ENCODE measurements at regions not wholly inside any gene's neighbourhood (a gene's known extent, or its start where the extent isn't known, plus 50 kb on each side); places are given as distances from the start of the nearest gene placed in this dataset.

DNA sequence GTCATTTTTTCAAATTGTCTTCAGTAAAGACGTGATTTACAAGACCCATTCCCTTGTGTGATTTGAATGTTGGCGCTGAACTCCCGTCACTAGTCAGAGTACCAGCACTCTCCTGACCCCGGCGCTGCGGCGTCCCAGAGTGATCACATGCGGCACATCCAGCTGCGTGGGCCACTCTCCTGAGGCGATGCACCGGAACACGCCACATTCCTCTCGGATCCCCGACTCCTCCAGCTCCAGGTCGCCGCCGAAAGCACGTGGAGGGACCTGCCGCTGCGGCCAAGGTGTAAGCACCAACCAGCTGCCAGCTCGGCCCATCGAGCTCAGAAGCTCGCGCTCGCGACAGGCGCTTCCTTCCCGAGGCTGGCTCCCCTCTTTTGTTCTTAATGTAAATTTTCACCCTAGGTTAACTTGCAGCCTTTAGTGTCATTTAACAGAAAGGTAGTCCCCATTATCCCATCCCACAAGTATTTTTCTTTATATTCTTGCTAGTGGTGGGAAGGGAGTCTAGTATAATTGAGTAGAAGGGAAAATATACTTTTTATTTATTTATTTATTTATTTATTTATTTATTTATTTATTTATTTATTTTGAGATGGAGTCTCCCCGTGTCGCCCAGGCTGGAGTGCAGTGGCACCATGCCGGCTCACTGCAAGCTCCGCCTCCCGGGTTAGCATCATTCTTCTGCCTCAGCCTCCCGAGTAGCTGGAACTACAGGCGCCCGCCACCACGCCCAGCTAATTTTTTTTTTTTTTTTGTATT is 61.7 kb upstream of the VGLL3 start:
- Histone ChIP-seq H3K9ac (ENCODE audit: low read length in 5 of 5) (no peak overlapping the region), H3K4me3 (ENCODE audit: low read depth in 1 of 5, low read length in 5 of 5) (no peak overlapping the region), H3K27me3 (ENCODE audit: control insufficient read depth in 5 of 5, insufficient read depth in 4 of 5, low read length in 5 of 5) (no peaks in the 10 kb centered on the region)

GRCh38 chr3:87047852-87048251 is 56.9 kb upstream of the VGLL3 start:
- Histone ChIP-seq H3K36me3 (ENCODE audit: control insufficient read depth in 5 of 5, insufficient read depth in 5 of 5, low read length in 5 of 5) (no peaks in the 10 kb centered on the region), H3K4me1 (ENCODE audit: control insufficient read depth in 5 of 5, insufficient read depth in 5 of 5, low read length in 5 of 5) (no peaks in the 10 kb centered on the region), H3K4me3 (ENCODE audit: low read depth in 1 of 5, low read length in 5 of 5) (no peak overlapping the region), H3K9ac (ENCODE audit: low read length in 5 of 5) (no peak overlapping the region), H3K9me3 (ENCODE audit: control insufficient read depth in 5 of 5, low read length in 5 of 5) (no peaks in the 10 kb centered on the region), H3K27me3 (ENCODE audit: control insufficient read depth in 5 of 5, insufficient read depth in 4 of 5, low read length in 5 of 5) (no peaks in the 10 kb centered on the region), H3K27ac (ENCODE audit: low read depth, low read length) (no peak overlapping the region)

More for the DNA sequence above, 61.7 kb upstream of the VGLL3 start:
- H3K27ac ChIP-seq (ENCODE audit: low read depth, low read length) = no peak overlapping the region
- no peaks in the 10 kb centered on the region for H3K36me3 ChIP-seq (ENCODE audit: control insufficient read depth in 5 of 5, insufficient read depth in 5 of 5, low read length in 5 of 5)
- no peaks in the 10 kb centered on the region for H3K4me1 ChIP-seq (ENCODE audit: control insufficient read depth in 5 of 5, insufficient read depth in 5 of 5, low read length in 5 of 5)
- H3K9me3 ChIP-seq (ENCODE audit: control insufficient read depth in 5 of 5, low read length in 5 of 5) = peaks cover 0 to 2% (median 0%) of the 10 kb centered on the region in 5 donors

DNA sequence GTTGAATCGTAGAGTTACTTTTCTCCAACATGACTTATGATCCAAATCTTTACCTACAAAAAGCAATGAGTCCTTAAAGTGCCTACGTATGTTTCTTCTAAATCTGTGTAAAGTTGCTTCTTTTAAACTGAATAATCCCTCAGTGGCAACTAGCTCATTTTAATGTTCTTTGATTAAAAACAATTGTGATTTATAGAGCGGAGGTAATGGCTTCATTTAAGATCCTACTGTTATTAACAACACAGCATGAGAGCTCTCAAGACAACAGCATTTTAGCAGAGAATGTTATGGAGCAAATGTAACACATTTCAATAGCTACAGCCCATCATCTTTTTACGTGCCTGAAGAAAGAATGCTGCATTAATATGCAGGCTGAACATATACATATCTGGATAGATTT is 55.3 kb upstream of the VGLL3 start:
- no peak overlapping the region for H3K27ac ChIP-seq (ENCODE audit: low read depth, low read length)

GRCh38 chr3:87045473-87045872 is 54.5 kb upstream of the VGLL3 start:
- Histone ChIP-seq H3K4me1 (ENCODE audit: control insufficient read depth in 5 of 5, insufficient read depth in 5 of 5, low read length in 5 of 5) (no peaks in the 10 kb centered on the region), H3K9me3 (ENCODE audit: control insufficient read depth in 5 of 5, low read length in 5 of 5) (no peaks in the 10 kb centered on the region), H3K9ac (ENCODE audit: low read length in 5 of 5) (no peak overlapping the region), H3K27ac (ENCODE audit: low read depth, low read length) (no peak overlapping the region), H3K36me3 (ENCODE audit: control insufficient read depth in 5 of 5, insufficient read depth in 5 of 5, low read length in 5 of 5) (no peaks in the 10 kb centered on the region), H3K4me3 (ENCODE audit: low read depth in 1 of 5, low read length in 5 of 5) (no peak overlapping the region), H3K27me3 (ENCODE audit: control insufficient read depth in 5 of 5, insufficient read depth in 4 of 5, low read length in 5 of 5) (no peaks in the 10 kb centered on the region)

More for the DNA sequence above, 55.3 kb upstream of the VGLL3 start:
- no peak overlapping the region for H3K9ac ChIP-seq (ENCODE audit: low read length in 5 of 5)
- H3K4me1 ChIP-seq (ENCODE audit: control insufficient read depth in 5 of 5, insufficient read depth in 5 of 5, low read length in 5 of 5) = no peaks in the 10 kb centered on the region
- H3K27me3 ChIP-seq (ENCODE audit: control insufficient read depth in 5 of 5, insufficient read depth in 4 of 5, low read length in 5 of 5) = no peaks in the 10 kb centered on the region
- H3K36me3 ChIP-seq (ENCODE audit: control insufficient read depth in 5 of 5, insufficient read depth in 5 of 5, low read length in 5 of 5) = no peaks in the 10 kb centered on the region
- H3K9me3 ChIP-seq (ENCODE audit: control insufficient read depth in 5 of 5, low read length in 5 of 5) = no peaks in the 10 kb centered on the region
- H3K4me3 ChIP-seq (ENCODE audit: low read depth in 1 of 5, low read length in 5 of 5) = no peak overlapping the region

DNA sequence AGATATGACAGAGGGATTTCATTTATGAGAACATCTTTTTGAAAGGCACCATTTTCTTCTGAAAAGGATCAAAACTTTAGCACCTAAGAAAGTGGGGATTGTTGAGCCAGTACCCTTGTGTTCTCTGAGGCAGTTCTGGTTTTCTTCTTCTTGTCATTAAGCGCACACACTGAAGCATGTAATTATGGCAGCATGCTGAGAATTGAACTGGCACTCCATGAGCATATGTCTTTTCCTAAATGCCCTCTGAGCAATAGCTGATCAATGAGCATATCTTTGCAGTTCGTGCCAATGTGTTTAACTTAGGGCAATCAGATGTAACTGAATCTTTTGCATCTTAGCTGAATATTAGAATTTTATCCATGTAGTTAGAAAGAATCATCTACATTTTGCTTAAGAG is 53.9 kb upstream of the VGLL3 start:
- H3K9me3 ChIP-seq (ENCODE audit: control insufficient read depth in 5 of 5, low read length in 5 of 5) = no peaks in the 10 kb centered on the region
- no peaks in the 10 kb centered on the region for H3K36me3 ChIP-seq (ENCODE audit: control insufficient read depth in 5 of 5, insufficient read depth in 5 of 5, low read length in 5 of 5)
- no peak overlapping the region for H3K27ac ChIP-seq (ENCODE audit: low read depth, low read length)
- no peaks in the 10 kb centered on the region for H3K27me3 ChIP-seq (ENCODE audit: control insufficient read depth in 5 of 5, insufficient read depth in 4 of 5, low read length in 5 of 5)
- no peak overlapping the region for H3K4me3 ChIP-seq (ENCODE audit: low read depth in 1 of 5, low read length in 5 of 5)
- no peak overlapping the region for H3K9ac ChIP-seq (ENCODE audit: low read length in 5 of 5)
- H3K4me1 ChIP-seq (ENCODE audit: control insufficient read depth in 5 of 5, insufficient read depth in 5 of 5, low read length in 5 of 5) = no peaks in the 10 kb centered on the region

DNA sequence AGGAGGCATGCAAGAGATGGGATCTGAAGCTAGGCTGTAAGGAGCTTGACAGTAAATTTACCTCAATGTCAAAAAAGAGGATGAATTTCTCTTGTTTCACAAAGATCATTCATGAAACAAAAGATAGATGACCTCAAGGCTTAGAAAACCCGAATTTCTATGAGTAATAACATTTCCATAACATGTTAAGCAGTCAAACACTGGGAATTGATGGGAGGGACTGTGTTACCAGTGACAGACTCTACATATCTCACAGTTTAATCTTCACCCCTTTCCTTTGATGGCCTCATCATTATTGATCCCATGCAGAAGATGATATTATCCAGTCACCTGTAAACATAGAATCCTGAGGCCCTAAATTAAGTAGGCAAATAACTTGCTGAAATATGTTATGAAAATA is 53.5 kb upstream of the VGLL3 start:
- Histone ChIP-seq H3K4me3 (ENCODE audit: low read depth in 1 of 5, low read length in 5 of 5) (no peak overlapping the region), H3K9me3 (ENCODE audit: control insufficient read depth in 5 of 5, low read length in 5 of 5) (no peaks in the 10 kb centered on the region), H3K4me1 (ENCODE audit: control insufficient read depth in 5 of 5, insufficient read depth in 5 of 5, low read length in 5 of 5) (no peaks in the 10 kb centered on the region), H3K36me3 (ENCODE audit: control insufficient read depth in 5 of 5, insufficient read depth in 5 of 5, low read length in 5 of 5) (no peaks in the 10 kb centered on the region), H3K9ac (ENCODE audit: low read length in 5 of 5) (no peak overlapping the region), H3K27ac (ENCODE audit: low read depth, low read length) (no peak overlapping the region), H3K27me3 (ENCODE audit: control insufficient read depth in 5 of 5, insufficient read depth in 4 of 5, low read length in 5 of 5) (no peaks in the 10 kb centered on the region)

DNA sequence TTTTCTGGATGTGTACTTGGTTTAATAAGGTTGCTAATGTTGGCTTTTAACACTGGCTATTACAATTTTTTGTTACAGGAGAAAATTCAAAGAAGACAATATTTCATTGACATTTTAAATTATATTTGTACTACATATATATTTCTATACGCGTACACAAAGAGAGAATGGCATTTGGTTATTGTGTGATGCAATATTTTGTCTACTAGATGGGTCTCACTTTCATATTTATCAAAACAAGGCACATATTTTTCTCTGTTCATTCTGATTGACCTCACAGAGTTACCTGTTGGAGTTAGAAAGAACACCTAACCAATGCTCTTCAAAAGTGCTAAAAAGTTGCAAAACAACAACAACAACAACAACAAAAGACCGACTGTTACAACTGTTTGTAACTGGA is 50.2 kb upstream of the VGLL3 start:
- Histone ChIP-seq H3K27ac (ENCODE audit: low read depth, low read length) (no peak overlapping the region), H3K36me3 (ENCODE audit: control insufficient read depth in 5 of 5, insufficient read depth in 5 of 5, low read length in 5 of 5) (no peaks in the 10 kb centered on the region), H3K9me3 (ENCODE audit: control insufficient read depth in 5 of 5, low read length in 5 of 5) (no peaks in the 10 kb centered on the region), H3K4me3 (ENCODE audit: low read depth in 1 of 5, low read length in 5 of 5) (no peak overlapping the region), H3K9ac (ENCODE audit: low read length in 5 of 5) (no peak overlapping the region), H3K4me1 (ENCODE audit: control insufficient read depth in 5 of 5, insufficient read depth in 5 of 5, low read length in 5 of 5) (no peaks in the 10 kb centered on the region), H3K27me3 (ENCODE audit: control insufficient read depth in 5 of 5, insufficient read depth in 4 of 5, low read length in 5 of 5) (no peaks in the 10 kb centered on the region)

Data from subcutaneous abdominal adipose tissue (tissue), 5 donors.